Activated CD4-positive, alpha-beta T cell treated with anti-CD3 and anti-CD28 coated beads, Interleukin-2, amount 50 U/mL, for 48 hours (primary cell): ENCODE measurements at regions not wholly inside any gene's neighbourhood (a gene's known extent, or its start where the extent isn't known, plus 50 kb on each side); places are given as distances from the start of the nearest gene placed in this dataset.

Experiments used
- DNase-seq, 2 experiments: peaks; one replicate each; pipeline ENCODE4 v3.0.0-alpha.2; 2020

DNA sequence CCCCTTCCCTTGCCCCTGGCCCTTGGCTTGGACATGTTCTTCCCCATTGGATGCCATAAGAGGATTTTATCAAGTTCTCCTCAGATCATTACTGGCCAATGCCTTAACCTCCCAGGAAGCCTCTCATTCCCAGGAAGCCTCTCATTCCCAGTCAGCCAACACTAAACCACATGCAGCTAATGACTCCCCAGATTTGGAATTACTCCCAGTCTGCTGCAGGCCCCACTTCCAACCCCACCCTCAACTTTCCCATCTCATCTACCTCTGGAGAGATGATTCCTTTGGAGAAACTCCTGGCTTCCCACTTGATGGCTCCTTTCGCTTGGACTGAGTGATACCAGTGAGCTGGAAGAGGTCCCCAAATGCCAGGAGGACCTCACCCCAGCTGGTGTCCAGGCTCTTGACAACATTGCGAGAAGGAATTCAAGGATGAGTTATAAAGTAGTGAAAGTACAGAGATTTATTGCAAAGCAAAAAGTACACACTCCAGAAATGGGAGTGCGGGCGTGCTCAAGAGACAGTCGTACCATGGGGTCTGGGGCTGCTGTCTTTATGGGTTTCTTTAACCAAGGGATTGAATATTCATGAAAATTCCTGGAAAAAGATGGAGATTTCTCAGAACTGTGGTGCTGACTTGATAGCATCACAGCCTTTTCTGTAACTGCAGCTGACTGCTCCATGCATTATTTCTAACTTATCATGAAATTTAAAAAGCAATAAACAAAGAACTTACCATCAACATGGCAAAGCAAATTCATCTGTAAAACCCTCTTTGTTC is 117.2 kb upstream of the ADCY1 start:
- no peak for DNase-seq

DNA sequence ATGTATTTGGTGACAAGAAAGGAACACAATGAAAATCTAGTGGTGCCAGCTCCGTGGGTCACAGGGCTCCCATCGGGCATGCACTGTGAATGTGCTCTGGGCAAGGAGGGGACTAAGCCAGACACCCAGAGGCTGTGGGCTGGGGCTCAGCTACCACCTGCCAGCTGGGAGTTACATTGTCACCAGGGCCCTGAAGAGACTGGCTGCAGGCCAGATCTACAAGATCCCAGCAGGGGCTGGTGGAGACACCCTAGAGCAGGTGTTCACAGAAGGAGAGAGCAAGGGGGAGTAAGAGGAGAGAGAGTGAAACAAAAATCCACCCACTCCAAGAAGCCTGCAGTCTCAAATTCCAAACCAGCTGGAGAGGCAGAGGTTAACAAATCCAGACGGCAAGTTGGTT is 116.6 kb upstream of the ADCY1 start:
- no peak for DNase-seq

- no peak for DNase-seq
Measured at GRCh38 chr7:45459476-45459875, 114.7 kb upstream of the ADCY1 start.

- DNase-seq, result no peak
Measured at GRCh38 chr7:45460379-45460778, 113.8 kb upstream of the ADCY1 start.

- no peak for DNase-seq
Measured at GRCh38 chr7:45461026-45461425, 113.1 kb upstream of the ADCY1 start.

GRCh38 chr7:45469103-45469502 is 105.1 kb upstream of the ADCY1 start:
- DNase-seq, result no peak

GRCh38 chr7:45470031-45470430 is 104.1 kb upstream of the ADCY1 start:
- no peak for DNase-seq

- DNase-seq, result no peak
Measured at GRCh38 chr7:45479781-45480180, 94.4 kb upstream of the ADCY1 start.

GRCh38 chr7:45482451-45482850 is 91.7 kb upstream of the ADCY1 start:
- DNase-seq, result no peak

DNA sequence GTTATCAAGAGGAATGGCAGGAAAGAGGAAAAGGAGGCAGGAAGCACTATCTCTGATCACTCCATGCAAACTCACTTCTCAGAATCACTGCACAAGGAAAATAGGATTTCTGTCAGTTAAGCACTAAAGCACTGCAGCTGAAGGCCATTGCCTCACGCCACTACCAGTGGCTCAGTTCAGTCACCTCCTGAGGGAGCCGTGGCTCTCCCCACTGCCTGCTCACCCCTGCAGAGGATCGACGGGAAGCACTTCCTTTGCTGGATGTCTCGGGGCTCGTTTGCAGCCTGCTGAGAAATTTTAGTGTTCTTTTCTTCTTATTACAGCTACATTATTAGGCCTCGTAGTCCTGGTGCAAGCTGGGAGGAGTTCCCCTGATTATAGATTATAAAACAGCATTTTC is 90.1 kb upstream of the ADCY1 start:
- DNase-seq, result no peak

GRCh38 chr7:45486575-45486974 is 87.6 kb upstream of the ADCY1 start:
- DNase-seq, result no peak

DNA sequence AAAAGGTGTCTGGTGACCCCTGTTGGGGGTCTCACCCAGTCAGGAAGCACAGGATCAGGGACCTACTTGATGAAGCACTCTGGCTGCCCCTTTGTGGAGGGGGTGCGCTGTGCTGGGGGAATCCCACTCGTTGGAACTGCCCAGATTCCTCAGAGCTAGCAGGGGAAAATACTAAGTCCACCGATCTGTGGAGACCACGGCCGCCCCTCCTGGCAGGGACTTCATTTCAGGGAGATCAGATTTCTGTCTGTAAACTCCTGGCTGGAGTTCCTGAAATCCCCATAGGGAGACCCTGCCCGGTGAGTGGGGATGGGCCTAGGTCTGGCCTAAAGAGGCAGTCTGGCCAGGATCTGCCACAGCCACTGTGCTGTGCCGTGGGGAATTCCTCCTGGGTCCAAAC is 79.3 kb upstream of the ADCY1 start:
- DNase-seq, result no peak

DNA sequence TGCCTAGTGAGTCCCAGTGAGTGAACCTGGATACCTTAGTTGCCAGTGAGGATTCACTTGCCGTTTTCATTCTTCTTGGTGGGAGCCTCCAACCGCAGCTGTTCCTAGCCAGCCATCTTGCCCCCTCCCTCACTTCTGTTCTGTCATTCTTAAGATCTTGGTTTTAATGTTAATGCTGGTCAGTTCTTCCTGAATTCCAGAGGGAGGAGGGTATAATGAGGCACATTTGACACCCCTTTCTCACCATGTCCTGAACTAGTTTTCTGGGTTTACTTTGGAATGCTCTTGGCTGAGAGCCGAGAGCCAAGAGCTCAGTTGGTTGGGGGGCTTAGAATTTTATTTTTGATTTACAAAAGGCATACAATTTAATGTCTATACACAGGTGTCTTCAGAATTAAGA is 78.5 kb upstream of the ADCY1 start:
- DNase-seq, result no peak

- DNase-seq, result no peak
Measured at GRCh38 chr7:45500257-45500656, 73.9 kb upstream of the ADCY1 start.

GRCh38 chr7:45501791-45502190 is 72.4 kb upstream of the ADCY1 start:
- no peak for DNase-seq

DNA sequence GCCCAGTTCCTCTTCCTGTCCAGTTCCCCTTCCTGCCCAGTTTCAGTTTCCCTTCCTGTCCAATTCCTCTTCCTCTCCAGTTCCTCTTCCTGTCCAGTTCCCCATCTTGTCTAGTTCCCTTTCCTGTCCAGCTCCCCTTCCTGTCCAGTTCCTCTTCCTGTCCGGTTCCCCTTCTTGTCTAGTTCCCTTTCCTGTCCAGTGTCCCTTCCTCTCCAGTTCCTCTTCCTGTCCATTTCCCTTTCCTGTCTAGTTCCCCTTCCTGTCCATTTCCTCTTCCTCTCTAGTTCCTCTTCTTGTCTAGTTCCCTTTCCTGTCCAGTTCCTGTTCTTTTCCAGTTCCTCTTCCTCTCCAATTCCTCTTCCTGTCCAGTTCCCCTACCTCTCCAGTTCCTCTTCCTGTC is 68.1 kb upstream of the ADCY1 start:
- DNase-seq, result no peak

- DNase-seq, result no peak
Measured at GRCh38 chr7:45509222-45509621, 64.9 kb upstream of the ADCY1 start.

- DNase-seq, result no peak
Measured at GRCh38 chr7:45511721-45512597, 62.2 kb upstream of the ADCY1 start.

- DNase-seq, result no peak
Measured at GRCh38 chr7:45514944-45515343, 59.2 kb upstream of the ADCY1 start.

GRCh38 chr7:45515346-45515745 is 58.8 kb upstream of the ADCY1 start:
- no peak for DNase-seq
